ENCODE measurements at regions not wholly inside any gene's neighbourhood (a gene's known extent, or its start where the extent isn't known, plus 50 kb on each side); places are given as distances from the start of the nearest gene placed in this dataset.

- no peak for TF ChIP-seq CTCF (IDR thresholded peaks at IDR 0.05)
- no peak for TF ChIP-seq ZFX (IDR thresholded peaks at IDR 0.05; ENCODE audit: borderline replicate concordance)
Observed at GRCh38 chr17:27400991-27401390, 55.3 kb upstream of the KSR1 start.
